ENCODE measurements at regions not wholly inside any gene's neighbourhood (a gene's known extent, or its start where the extent isn't known, plus 50 kb on each side); places are given as distances from the start of the nearest gene placed in this dataset.
A peak's percentile ranks its signal among the peaks of the same experiment; 100 is the strongest.

DNA sequence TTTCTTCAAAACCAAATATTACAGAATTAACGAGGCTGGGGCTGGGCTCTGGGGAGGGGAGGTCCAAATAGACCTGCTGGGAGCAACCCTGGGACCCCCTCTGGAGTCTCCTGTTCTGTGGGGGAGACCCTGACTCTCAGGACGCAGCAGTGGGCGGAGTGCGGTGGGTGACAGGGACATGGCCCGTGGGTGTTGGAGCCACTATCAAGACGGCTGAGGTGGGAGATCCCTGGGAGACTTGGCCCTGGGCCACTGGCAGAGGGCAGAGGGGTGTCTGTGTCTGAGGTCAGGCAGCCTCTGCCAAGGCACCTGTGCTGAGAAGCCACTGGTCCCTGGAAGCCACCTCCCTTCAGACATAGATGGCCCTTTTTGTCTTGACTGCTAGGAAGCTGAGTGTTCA lies 79.5 kb upstream of the CTDP1 start:
- peak in 1 of 2 donors; percentile 11 for DNase-seq (ENCODE audit: low spot score in 2 of 2)
- no peak overlapping the region for H3K27ac ChIP-seq
- 69 to 85% methylated on average over 6 of the region's 6 CpGs for WGBS, 2 donors
- TF ChIP-seq, protein P1, sequence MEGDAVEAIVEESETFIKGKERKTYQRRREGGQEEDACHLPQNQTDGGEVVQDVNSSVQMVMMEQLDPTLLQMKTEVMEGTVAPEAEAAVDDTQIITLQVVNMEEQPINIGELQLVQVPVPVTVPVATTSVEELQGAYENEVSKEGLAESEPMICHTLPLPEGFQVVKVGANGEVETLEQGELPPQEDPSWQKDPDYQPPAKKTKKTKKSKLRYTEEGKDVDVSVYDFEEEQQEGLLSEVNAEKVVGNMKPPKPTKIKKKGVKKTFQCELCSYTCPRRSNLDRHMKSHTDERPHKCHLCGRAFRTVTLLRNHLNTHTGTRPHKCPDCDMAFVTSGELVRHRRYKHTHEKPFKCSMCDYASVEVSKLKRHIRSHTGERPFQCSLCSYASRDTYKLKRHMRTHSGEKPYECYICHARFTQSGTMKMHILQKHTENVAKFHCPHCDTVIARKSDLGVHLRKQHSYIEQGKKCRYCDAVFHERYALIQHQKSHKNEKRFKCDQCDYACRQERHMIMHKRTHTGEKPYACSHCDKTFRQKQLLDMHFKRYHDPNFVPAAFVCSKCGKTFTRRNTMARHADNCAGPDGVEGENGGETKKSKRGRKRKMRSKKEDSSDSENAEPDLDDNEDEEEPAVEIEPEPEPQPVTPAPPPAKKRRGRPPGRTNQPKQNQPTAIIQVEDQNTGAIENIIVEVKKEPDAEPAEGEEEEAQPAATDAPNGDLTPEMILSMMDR (IDR thresholded peaks at IDR 0.05) = no peak
- H3K36me3 ChIP-seq = no peaks in the 10 kb centered on the region
- no peaks in the 10 kb centered on the region for H3K9me3 ChIP-seq
- peaks cover 0 to 7% of the 10 kb centered on the region in 2 donors for H3K27me3 ChIP-seq
- H3K4me3 ChIP-seq = no peak overlapping the region
- peaks cover 0 to 6% (median 0%) of the 10 kb centered on the region in 4 donors for H3K4me1 ChIP-seq

DNA sequence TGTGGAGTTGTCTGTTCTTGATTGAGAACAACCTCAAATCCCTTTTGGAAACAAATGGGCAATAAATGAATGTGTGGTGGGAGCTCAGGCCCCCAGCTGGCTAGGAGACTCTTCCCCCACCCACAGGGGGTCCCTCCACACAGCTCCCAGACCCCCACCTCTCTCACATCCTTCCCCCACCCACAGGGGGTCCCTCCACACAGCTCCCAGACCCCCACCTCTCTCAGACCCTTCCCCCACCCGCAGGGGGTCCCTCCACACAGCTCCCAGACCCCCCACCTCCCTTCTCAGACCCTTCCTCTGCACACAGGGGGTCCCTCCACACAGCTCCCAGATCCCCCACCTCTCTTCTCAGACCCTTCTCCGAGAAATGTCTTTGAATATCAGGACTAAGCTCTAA lies 79.0 kb upstream of the CTDP1 start:
- Histone ChIP-seq H3K27me3 (peaks cover 0 to 7% of the 10 kb centered on the region in 2 donors), H3K4me1 (peaks cover 0 to 6% (median 0%) of the 10 kb centered on the region in 4 donors), H3K27ac (no peak overlapping the region), H3K4me3 (no peak overlapping the region), H3K36me3 (no peaks in the 10 kb centered on the region), H3K9me3 (no peaks in the 10 kb centered on the region)
- DNase-seq (ENCODE audit: low spot score in 2 of 2) = no peak
- TF ChIP-seq POLR2A (IDR thresholded peaks at IDR 0.05) (no peak), EP300 (IDR thresholded peaks at IDR 0.05) (no peak)
- TF ChIP-seq, protein P1 (IDR thresholded peaks at IDR 0.05) = no peak
- 72 to 84% methylated on average over 2 of the region's 2 CpGs for WGBS, 2 donors

DNA sequence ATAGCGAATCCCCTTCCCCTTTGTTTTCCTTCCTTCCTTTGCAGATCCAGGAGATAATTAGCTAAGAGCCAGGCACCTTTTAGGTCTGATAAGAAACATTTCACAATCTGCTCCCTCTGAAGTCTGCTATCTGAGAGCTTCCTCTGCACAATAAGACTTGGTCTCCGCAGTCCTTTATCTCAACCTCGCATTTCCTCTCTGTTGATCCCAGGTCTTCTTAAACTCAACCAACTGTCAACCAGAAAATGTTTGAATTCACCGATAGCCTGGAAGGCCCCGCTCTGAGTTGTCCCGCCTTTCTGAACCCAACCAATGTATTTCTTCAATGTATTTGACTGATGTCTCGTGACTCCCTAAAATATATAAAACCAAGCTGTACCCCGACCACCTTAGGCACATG lies 78.4 kb upstream of the CTDP1 start:
- Histone ChIP-seq H3K27ac (no peak overlapping the region), H3K27me3 (peaks cover 0 to 7% of the 10 kb centered on the region in 2 donors), H3K9me3 (no peaks in the 10 kb centered on the region), H3K4me3 (no peak overlapping the region), H3K4me1 (peaks cover 0 to 6% (median 0%) of the 10 kb centered on the region in 4 donors), H3K36me3 (no peaks in the 10 kb centered on the region)
- 76% methylated on average over 8 of the region's 8 CpGs for WGBS, 2 donors
- no peak for DNase-seq (ENCODE audit: low spot score in 2 of 2)
- TF ChIP-seq POLR2A (IDR thresholded peaks at IDR 0.05) (no peak), EP300 (IDR thresholded peaks at IDR 0.05) (no peak)
- TF ChIP-seq, protein P1 (IDR thresholded peaks at IDR 0.05) = no peak

DNA sequence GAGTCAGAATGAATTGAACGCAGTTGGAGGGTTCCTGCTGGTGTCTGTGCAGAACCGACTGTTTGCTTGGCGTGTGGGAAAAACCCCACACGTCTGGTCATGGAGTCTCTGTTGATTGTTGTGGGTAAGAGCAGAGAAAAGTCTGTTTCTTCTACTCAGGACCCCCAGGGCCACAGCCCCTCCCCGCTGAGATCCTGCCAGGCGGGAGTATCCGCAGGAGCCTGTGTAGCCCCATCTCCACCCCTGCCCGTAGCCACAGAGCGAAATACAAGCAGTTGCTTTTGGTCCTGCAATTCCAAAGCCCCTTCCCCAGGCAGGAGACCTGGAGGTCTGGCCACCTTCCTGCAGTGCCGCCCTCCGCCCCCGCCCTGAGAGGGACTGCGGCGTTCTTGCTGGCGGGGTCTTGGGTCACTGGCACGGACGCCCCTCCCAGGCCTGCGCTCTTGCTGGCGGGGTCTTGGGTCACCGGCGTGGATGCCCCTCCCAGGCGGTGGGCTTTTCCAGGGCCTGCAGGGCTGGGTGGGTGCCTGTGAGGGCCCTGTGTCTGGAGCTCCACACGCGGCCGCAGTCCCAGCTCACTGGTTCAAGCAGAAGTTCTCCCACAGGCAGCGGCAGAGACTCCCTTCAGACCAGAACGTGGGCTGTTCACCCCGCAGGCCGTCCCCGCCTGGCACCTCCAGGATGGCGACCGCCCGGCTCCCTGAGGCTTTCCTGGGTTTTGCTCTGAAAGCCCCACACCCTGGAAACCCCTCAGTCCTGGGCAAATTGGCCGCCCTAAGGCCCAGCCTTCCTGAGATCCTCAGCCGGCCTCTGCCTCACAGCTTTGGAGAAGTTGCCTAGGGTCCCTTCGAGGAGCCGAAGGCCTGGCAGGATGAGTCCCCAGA lies 76.0 kb upstream of the CTDP1 start:
- no peak overlapping the region for H3K27ac ChIP-seq
- TF ChIP-seq, protein P1 (IDR thresholded peaks at IDR 0.05) = no peak
- TF ChIP-seq POLR2A (IDR thresholded peaks at IDR 0.05) (no peak), EP300 (IDR thresholded peaks at IDR 0.05) (no peak)
- no peaks in the 10 kb centered on the region for H3K27me3 ChIP-seq
- H3K4me1 ChIP-seq = peaks cover 0 to 6% (median 0%) of the 10 kb centered on the region in 4 donors
- peak in 1 of 2 donors; percentile 5 for DNase-seq (ENCODE audit: low spot score in 2 of 2)
- no peaks in the 10 kb centered on the region for H3K9me3 ChIP-seq
- no peak overlapping the region for H3K4me3 ChIP-seq
- no peaks in the 10 kb centered on the region for H3K36me3 ChIP-seq
- 90 to 91% methylated on average over 31 to 32 of the region's 37 CpGs for WGBS, 2 donors

DNA sequence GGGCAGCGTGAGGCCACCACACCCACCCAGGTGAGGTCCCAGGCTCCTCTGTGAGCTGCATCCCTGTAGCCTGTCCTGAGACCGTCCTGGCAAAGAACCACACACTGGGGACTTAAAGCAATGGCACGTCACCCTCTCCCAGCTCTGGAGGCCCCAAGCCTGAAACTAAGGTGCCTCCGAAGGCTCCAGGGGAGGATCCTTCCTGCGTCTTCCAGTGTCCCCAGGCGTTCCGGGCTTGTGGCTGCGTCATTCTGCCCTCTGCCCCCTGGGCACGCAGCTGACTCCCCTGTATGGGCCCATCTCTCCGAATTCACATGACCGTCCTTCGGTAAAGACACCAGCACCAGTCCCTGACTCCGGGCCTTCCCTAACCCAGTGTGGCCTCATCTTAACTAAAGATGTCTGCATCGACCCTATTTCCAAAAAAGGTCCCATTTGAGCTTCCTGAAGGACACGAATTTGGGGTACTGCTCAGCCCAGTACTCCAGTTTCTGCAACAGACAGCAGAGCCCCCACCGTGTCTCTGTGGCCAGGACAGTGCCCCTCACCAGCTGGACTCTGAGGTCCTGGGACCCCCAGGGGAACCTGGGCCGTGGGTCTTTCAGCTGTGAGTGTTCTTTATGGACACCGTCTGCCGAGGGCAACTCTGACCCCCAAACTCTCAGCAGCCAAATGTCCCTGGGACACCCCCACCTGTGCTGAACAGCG lies 75.2 kb upstream of the CTDP1 start:
- no peak overlapping the region for H3K27ac ChIP-seq
- H3K36me3 ChIP-seq = no peaks in the 10 kb centered on the region
- DNase-seq (ENCODE audit: low spot score in 2 of 2) = peak in 1 of 2 donors; percentile 6
- 87 to 93% methylated on average over 16 to 20 of the region's 20 CpGs for WGBS, 2 donors
- H3K27me3 ChIP-seq = no peaks in the 10 kb centered on the region
- TF ChIP-seq EP300 (IDR thresholded peaks at IDR 0.05) = no peak
- TF ChIP-seq POLR2A (IDR thresholded peaks at IDR 0.05) = no peak
- TF ChIP-seq, protein P1 (IDR thresholded peaks at IDR 0.05) = no peak
- no peak overlapping the region for H3K4me3 ChIP-seq
- H3K4me1 ChIP-seq = peaks cover 0 to 6% (median 0%) of the 10 kb centered on the region in 4 donors
- H3K9me3 ChIP-seq = no peaks in the 10 kb centered on the region

All from tibial nerve (tissue), 4 donors.